CD14-positive monocyte (primary cell): ENCODE measurements at regions not wholly inside any gene's neighbourhood (a gene's known extent, or its start where the extent isn't known, plus 50 kb on each side); places are given as distances from the start of the nearest gene placed in this dataset. TPM values are rescaled to one million over a fixed set of nuclear protein-coding genes. Genes with fewer than 3 reads are reported as not detected.
A peak's percentile ranks its signal among the peaks of the same experiment; 100 is the strongest.

ENCODE experiments used
- DNase-seq, 3 donors: peaks; one replicate each; pipeline ENCODE4 v3.0.0-alpha.2; 2011 to 2022
- H2AFZ ChIP-seq: 2 replicates; pipeline ENCODE4 v1.6.0; 2012; ENCODE audit warnings: mild to moderate bottlenecking, low read depth, low read length, inconsistent platforms; ENCODE audit not compliant: insufficient read depth, poor library complexity, severe bottlenecking
- H3K27ac ChIP-seq, 2 donors: 1 replicate in 1 of 2; 2 replicates in 1 of 2; pipeline ENCODE4 v1.5.1; 2012 to 2013; ENCODE audit warnings: low read length in 2 of 2, control low read depth in 1 of 2, inconsistent platforms in 1 of 2, low read depth in 1 of 2, mild to moderate bottlenecking in 1 of 2
- H3K27me3 ChIP-seq, 2 donors: one replicate each; pipeline versions ENCODE4 v1.6.0 to v1.6.1; 2011 to 2013; ENCODE audit warnings: low read length in 2 of 2; ENCODE audit not compliant: control insufficient read depth in 2 of 2, insufficient read depth in 2 of 2
- H3K36me3 ChIP-seq, 2 donors: replicated peaks in 1 of 2; 1 replicate in 1 of 2; 2 replicates in 1 of 2; pipeline versions ENCODE4 v1.5.1 to v1.6.1; 2012 to 2013; ENCODE audit warnings: low read length in 2 of 2, control low read depth in 1 of 2, inconsistent platforms in 1 of 2, mild to moderate bottlenecking in 1 of 2; ENCODE audit not compliant: insufficient read depth in 2 of 2, control insufficient read depth in 1 of 2
- H3K4me1 ChIP-seq, 2 donors: 1 replicate in 1 of 2; 2 replicates in 1 of 2; pipeline versions ENCODE4 v1.5.1 to v1.6.1; 2012 to 2013; ENCODE audit warnings: low read length in 2 of 2, control low read depth in 1 of 2, inconsistent platforms in 1 of 2, mild to moderate bottlenecking in 1 of 2, moderate library complexity in 1 of 2; ENCODE audit not compliant: insufficient read depth in 2 of 2, control insufficient read depth in 1 of 2
- H3K4me2 ChIP-seq: replicated peaks from 2 replicates; pipeline ENCODE3; 2012; ENCODE audit warnings: low read length, moderate library complexity, mild to moderate bottlenecking; ENCODE audit not compliant: poor library complexity, severe bottlenecking; ENCODE audit errors: extremely low read depth
- H3K4me3 ChIP-seq, 3 experiments: fragments of 200-600 bp in 1 of 3; sonication (generic) in 1 of 3; replicated peaks in 1 of 3; 1 replicate in 2 of 3; 2 replicates in 1 of 3; pipeline ENCODE4 v1.5.1; 2011 to 2013; ENCODE audit warnings: low read length in 3 of 3, mild to moderate bottlenecking in 3 of 3, control low read depth in 2 of 3, low read depth in 2 of 3, inconsistent platforms in 1 of 3, moderate library complexity in 1 of 3
- H3K79me2 ChIP-seq: 2 replicates; pipeline ENCODE4 v1.6.0; 2012; ENCODE audit warnings: mild to moderate bottlenecking, control low read depth, inconsistent platforms, low read length, moderate library complexity; ENCODE audit not compliant: insufficient read depth
- H3K9ac ChIP-seq: 2 replicates; pipeline ENCODE4 v1.6.0; 2017; ENCODE audit warnings: low read length, mild to moderate bottlenecking; ENCODE audit not compliant: insufficient read depth, poor library complexity, severe bottlenecking
- H3K9me3 ChIP-seq, 2 donors: replicated peaks in 1 of 2; 1 replicate in 1 of 2; 2 replicates in 1 of 2; pipeline versions ENCODE4 v1.5.1 to v1.6.1; 2012 to 2013; ENCODE audit warnings: low read length in 2 of 2, control low read depth in 1 of 2; ENCODE audit not compliant: control insufficient read depth in 1 of 2, insufficient read depth in 1 of 2
- H4K20me1 ChIP-seq: 2 replicates; pipeline ENCODE4 v1.6.0; 2012; ENCODE audit warnings: mild to moderate bottlenecking, low read length, control low read depth, moderate library complexity; ENCODE audit not compliant: insufficient read depth
- H3K27ac Mint-ChIP-seq, 7 donors: one replicate each; pipeline ENCODE4 v1.8.0; 2020; ENCODE audit warnings: mild to moderate bottlenecking in 7 of 7, mixed read lengths in 7 of 7, moderate library complexity in 6 of 7, inconsistent platforms in 2 of 7
- H3K27me3 Mint-ChIP-seq, 3 donors: one replicate each; pipeline ENCODE4 v1.8.0; 2021 to 2022; ENCODE audit warnings: low read depth in 3 of 3, mild to moderate bottlenecking in 3 of 3, mixed read lengths in 3 of 3, moderate library complexity in 3 of 3, inconsistent platforms in 1 of 3
- H3K36me3 Mint-ChIP-seq, 2 donors: one replicate each; pipeline ENCODE4 v1.8.0; 2020; ENCODE audit warnings: mixed read lengths in 2 of 2, inconsistent platforms in 1 of 2, mild to moderate bottlenecking in 1 of 2
- H3K4me1 Mint-ChIP-seq: one replicate; pipeline ENCODE4 v1.8.0; 2020; ENCODE audit warnings: mild to moderate bottlenecking, mixed read lengths
- H3K4me3 Mint-ChIP-seq, 2 donors: one replicate each; pipeline ENCODE4 v1.8.0; 2020; ENCODE audit warnings: mild to moderate bottlenecking in 2 of 2, mixed read lengths in 2 of 2, moderate library complexity in 1 of 2
- H3K9me3 Mint-ChIP-seq, 7 donors: one replicate each; pipeline ENCODE4 v1.8.0; 2020 to 2022; ENCODE audit warnings: mixed read lengths in 7 of 7, mild to moderate bottlenecking in 6 of 7, moderate library complexity in 6 of 7, inconsistent platforms in 2 of 7
- CTCF ChIP-seq: fragments of 200-600 bp; IDR thresholded peaks from one replicate; pipeline ENCODE4 v1.8.0; 2022; ENCODE audit warnings: antibody characterized with exemption, mild to moderate bottlenecking
- WGBS: methylation state at CpG from one replicate; pipeline ENCODE4 v1.1.5; 2013; ENCODE audit warnings: missing lambda C conversion rate; ENCODE audit not compliant: insufficient coverage; 5-methylcytosine and 5-hydroxymethylcytosine counted together
- intact Hi-C, 2 donors: fragments of 100-400 bp; cut with micrococcal nuclease; formaldehyde crosslinking; loops; one replicate each; pipeline versions ENCODE4 v1.15.0 to v1.15.1; 2023
- small RNA-seq: library from RNA; depleted of rRNA; stranded (forward); fragments of <200 nt; gene quantifications from one replicate; pipeline ENCODE3, GENCODE V24; 2012; ENCODE audit warnings: low read depth; ENCODE audit not compliant: insufficient read length

GRCh38 chr11:50412832-50413231, 380.2 kb downstream of the OR4C45 start:
- no peak overlapping the region for H3K27ac Mint-ChIP-seq
- intact Hi-C loops, result no loop called here
- peaks cover 38 to 50% of the 10 kb centered on the region in 2 donors for H3K9me3 ChIP-seq

GRCh38 chr11:50423208-50423607, 390.5 kb downstream of the OR4C45 start:
- WGBS, result 60% methylated on average over 1 of the region's 4 CpGs
- no peaks in the 10 kb centered on the region for H3K4me1 ChIP-seq

More at GRCh38 chr11:50412832-50413231, 380.2 kb downstream of the OR4C45 start:
- Mint-ChIP-seq H3K36me3 (no peaks in the 10 kb centered on the region), H3K4me1 (no peaks in the 10 kb centered on the region), H3K9me3 (peaks cover 12 to 27% (median 27%) of the 10 kb centered on the region in 7 donors), H3K27me3 (no peaks in the 10 kb centered on the region), H3K4me3 (no peak overlapping the region)
- H3K27me3 ChIP-seq, result no peaks in the 10 kb centered on the region
- no peaks in the 10 kb centered on the region for H3K4me1 ChIP-seq
- H4K20me1 ChIP-seq, result no peaks in the 10 kb centered on the region
- H3K27ac ChIP-seq, result no peak overlapping the region
- peak in 1 of 3 donors; percentile 2 for DNase-seq
- H3K4me3 ChIP-seq, result no peak overlapping the region
- no peak overlapping the region for H3K9ac ChIP-seq
- TF ChIP-seq CTCF, result no peak
- no peaks in the 10 kb centered on the region for H3K79me2 ChIP-seq
- no peak overlapping the region for H2AFZ ChIP-seq
- no peak overlapping the region for H3K4me2 ChIP-seq
- H3K36me3 ChIP-seq, result no peaks in the 10 kb centered on the region
- 81% methylated on average over 6 of the region's 6 CpGs for WGBS

More at GRCh38 chr11:50423208-50423607, 390.5 kb downstream of the OR4C45 start:
- Mint-ChIP-seq H3K4me3 (no peak overlapping the region), H3K27me3 (no peaks in the 10 kb centered on the region), H3K4me1 (no peaks in the 10 kb centered on the region), H3K36me3 (no peaks in the 10 kb centered on the region), H3K27ac (no peak overlapping the region), H3K9me3 (peaks cover 0 to 10% (median 3%) of the 10 kb centered on the region in 7 donors)
- no peak overlapping the region for H3K4me3 ChIP-seq
- no peaks in the 10 kb centered on the region for H4K20me1 ChIP-seq
- H2AFZ ChIP-seq, result no peak overlapping the region
- intact Hi-C loops, result loop anchor here in 1 of 2 donors (10.0 kb wide), 1 partner anchor 62 kb away; no protein-coding TSS in a partner anchor
- no peak for TF ChIP-seq CTCF
- H3K9me3 ChIP-seq, result peaks cover 3 to 15% of the 10 kb centered on the region in 2 donors
- DNase-seq, result no peak
- H3K4me2 ChIP-seq, result no peak overlapping the region
- no peaks in the 10 kb centered on the region for H3K79me2 ChIP-seq
- H3K27ac ChIP-seq, result no peak overlapping the region
- no peak overlapping the region for H3K9ac ChIP-seq
- no peaks in the 10 kb centered on the region for H3K36me3 ChIP-seq
- H3K27me3 ChIP-seq, result no peaks in the 10 kb centered on the region

Small RNA genes lying in the stretch of these regions (small RNA-seq; reads per million reads assigned to genes)
- gene AC109635.3, result not detected
